ENCODE measurements at regions not wholly inside any gene's neighbourhood (a gene's known extent, or its start where the extent isn't known, plus 50 kb on each side); places are given as distances from the start of the nearest gene placed in this dataset.

GRCh38 chr4:96170198-96170597 lies 330.3 kb downstream of the PDHA2 start:
- TF ChIP-seq, protein P1, sequence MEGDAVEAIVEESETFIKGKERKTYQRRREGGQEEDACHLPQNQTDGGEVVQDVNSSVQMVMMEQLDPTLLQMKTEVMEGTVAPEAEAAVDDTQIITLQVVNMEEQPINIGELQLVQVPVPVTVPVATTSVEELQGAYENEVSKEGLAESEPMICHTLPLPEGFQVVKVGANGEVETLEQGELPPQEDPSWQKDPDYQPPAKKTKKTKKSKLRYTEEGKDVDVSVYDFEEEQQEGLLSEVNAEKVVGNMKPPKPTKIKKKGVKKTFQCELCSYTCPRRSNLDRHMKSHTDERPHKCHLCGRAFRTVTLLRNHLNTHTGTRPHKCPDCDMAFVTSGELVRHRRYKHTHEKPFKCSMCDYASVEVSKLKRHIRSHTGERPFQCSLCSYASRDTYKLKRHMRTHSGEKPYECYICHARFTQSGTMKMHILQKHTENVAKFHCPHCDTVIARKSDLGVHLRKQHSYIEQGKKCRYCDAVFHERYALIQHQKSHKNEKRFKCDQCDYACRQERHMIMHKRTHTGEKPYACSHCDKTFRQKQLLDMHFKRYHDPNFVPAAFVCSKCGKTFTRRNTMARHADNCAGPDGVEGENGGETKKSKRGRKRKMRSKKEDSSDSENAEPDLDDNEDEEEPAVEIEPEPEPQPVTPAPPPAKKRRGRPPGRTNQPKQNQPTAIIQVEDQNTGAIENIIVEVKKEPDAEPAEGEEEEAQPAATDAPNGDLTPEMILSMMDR (conservative IDR thresholded peaks at IDR 0.05; ENCODE audit: low read depth, low read length): 0 out of 2 replicates have a peak, but pooled peaks have one; percentile 15
- no peak for TF ChIP-seq EZH2 (IDR thresholded peaks at IDR 0.05; ENCODE audit: borderline replicate concordance, low read depth, low read length, poor library complexity, severe bottlenecking)

Data from A673 (cell line).